Fibroblast of skin of right quadriceps (primary cell): ENCODE measurements at regions not wholly inside any gene's neighbourhood (a gene's known extent, or its start where the extent isn't known, plus 50 kb on each side); places are given as distances from the start of the nearest gene placed in this dataset.
A peak's percentile ranks its signal among the peaks of the same experiment; 100 is the strongest.
"Not testable (repeated sequence)": the region's sequence is repeated elsewhere in the genome, so short reads cannot be mapped to it uniquely, and the experiment has no call there.

Experiments used
- DNase-seq: peaks from one replicate; pipeline ENCODE4 v3.0.0-alpha.2; 2013

GRCh38 chr7:131786204-131786603 is 229.8 kb upstream of the PODXL start:
- DNase-seq = no peak

- no peak for DNase-seq
Measured at GRCh38 chr7:131778601-131779000, 222.2 kb upstream of the PODXL start.

GRCh38 chr7:131774419-131775220 is 218.2 kb upstream of the PODXL start:
- no peak for DNase-seq

GRCh38 chr7:131773413-131773812 is 217.0 kb upstream of the PODXL start:
- no peak for DNase-seq

GRCh38 chr7:131769241-131769640 is 212.8 kb upstream of the PODXL start:
- DNase-seq = peak; percentile 8

- no peak for DNase-seq
Measured at GRCh38 chr7:131767591-131767990, 211.2 kb upstream of the PODXL start.

GRCh38 chr7:131765575-131765974 is 209.1 kb upstream of the PODXL start:
- no peak for DNase-seq

GRCh38 chr7:131764143-131764775 is 207.8 kb upstream of the PODXL start:
- DNase-seq = no peak

GRCh38 chr7:131762753-131763152 is 206.3 kb upstream of the PODXL start:
- no peak for DNase-seq

GRCh38 chr7:131755801-131756200 is 199.4 kb upstream of the PODXL start:
- DNase-seq = not testable (repeated sequence)

GRCh38 chr7:131753620-131754222 is 197.3 kb upstream of the PODXL start:
- no peak for DNase-seq

- no peak for DNase-seq
Measured at GRCh38 chr7:131747658-131748232, 191.3 kb upstream of the PODXL start.

GRCh38 chr7:131745390-131746248 is 189.2 kb upstream of the PODXL start:
- peak; percentile 46 for DNase-seq

GRCh38 chr7:131741446-131741845 is 185.0 kb upstream of the PODXL start:
- DNase-seq = no peak

GRCh38 chr7:131737746-131738465 is 181.5 kb upstream of the PODXL start:
- no peak for DNase-seq

- no peak for DNase-seq
Measured at GRCh38 chr7:131735101-131735500, 178.7 kb upstream of the PODXL start.

- no peak for DNase-seq
Measured at GRCh38 chr7:131733604-131734003, 177.2 kb upstream of the PODXL start.

- DNase-seq = no peak
Measured at GRCh38 chr7:131727189-131727588, 170.8 kb upstream of the PODXL start.

GRCh38 chr7:131726686-131727085 is 170.3 kb upstream of the PODXL start:
- no peak for DNase-seq

- no peak for DNase-seq
Measured at GRCh38 chr7:131726031-131726430, 169.6 kb upstream of the PODXL start.

GRCh38 chr7:131724776-131725345 is 168.4 kb upstream of the PODXL start:
- DNase-seq = no peak

- peak; percentile 21 for DNase-seq
Measured at GRCh38 chr7:131723926-131724325, 167.5 kb upstream of the PODXL start.
